Neural crest cell (in vitro differentiated cells): ENCODE measurements at regions not wholly inside any gene's neighbourhood (a gene's known extent, or its start where the extent isn't known, plus 50 kb on each side); places are given as distances from the start of the nearest gene placed in this dataset.

Experiments used
- DNase-seq: peaks from one replicate; pipeline ENCODE4 v3.0.0; 2021; ENCODE audit warnings: low read depth, mixed read lengths, low spot score
- H3K27ac Mint-ChIP-seq: one replicate; pipeline ENCODE4 v1.8.0; 2021; ENCODE audit warnings: mild to moderate bottlenecking, mixed read lengths; ENCODE audit not compliant: unreplicated experiment
- H3K27me3 Mint-ChIP-seq: 2 replicates; pipeline ENCODE4 v1.8.0; 2021; ENCODE audit warnings: low read depth, mild to moderate bottlenecking, mixed read lengths
- H3K36me3 Mint-ChIP-seq: 2 replicates; pipeline ENCODE4 v1.8.0; 2021; ENCODE audit warnings: low read depth, mild to moderate bottlenecking, mixed read lengths
- H3K4me1 Mint-ChIP-seq: 2 replicates; pipeline ENCODE4 v1.8.0; 2021; ENCODE audit warnings: mixed read lengths
- H3K4me3 Mint-ChIP-seq: one replicate; pipeline ENCODE4 v1.8.0; 2021; ENCODE audit warnings: mild to moderate bottlenecking, mixed read lengths
- H3K9me3 Mint-ChIP-seq: 2 replicates; pipeline ENCODE4 v1.8.0; 2021; ENCODE audit warnings: mixed read lengths
- CTCF ChIP-seq: fragments of 200-600 bp; sonication (generic); conservative IDR thresholded peaks from 2 replicates; pipeline ENCODE4 v1.5.0; 2021; ENCODE audit warnings: antibody characterized with exemption, mild to moderate bottlenecking

GRCh38 chr3:144237351-144237750 lies 265.7 kb downstream of the DIPK2A start:
- Mint-ChIP-seq H3K27ac (no peak overlapping the region), H3K9me3 (no peaks in the 10 kb centered on the region), H3K36me3 (no peaks in the 10 kb centered on the region), H3K4me1 (peaks cover 8% of the 10 kb centered on the region), H3K27me3 (no peaks in the 10 kb centered on the region), H3K4me3 (no peak overlapping the region)
- TF ChIP-seq CTCF: no peak
- no peak for DNase-seq

- Mint-ChIP-seq H3K27me3 (no peaks in the 10 kb centered on the region), H3K27ac (no peak overlapping the region), H3K9me3 (no peaks in the 10 kb centered on the region), H3K4me3 (no peak overlapping the region), H3K36me3 (no peaks in the 10 kb centered on the region), H3K4me1 (peaks cover 14% of the 10 kb centered on the region)
- DNase-seq: no peak
- no peak for TF ChIP-seq CTCF
These were observed 269.8 kb downstream of the DIPK2A start for GRCh38 chr3:144241404-144241803.

GRCh38 chr3:144242747-144243146 lies 271.1 kb downstream of the DIPK2A start:
- H3K9me3 Mint-ChIP-seq: no peaks in the 10 kb centered on the region
- H3K36me3 Mint-ChIP-seq: no peaks in the 10 kb centered on the region
- no peak for DNase-seq
- H3K4me1 Mint-ChIP-seq: peaks cover 14% of the 10 kb centered on the region
- TF ChIP-seq CTCF: no peak
- H3K27ac Mint-ChIP-seq: no peak overlapping the region
- H3K4me3 Mint-ChIP-seq: no peak overlapping the region
- H3K27me3 Mint-ChIP-seq: no peaks in the 10 kb centered on the region

GRCh38 chr3:144244662-144245061 lies 273.0 kb downstream of the DIPK2A start:
- no peak for TF ChIP-seq CTCF
- Mint-ChIP-seq H3K9me3 (no peaks in the 10 kb centered on the region), H3K4me1 (peaks cover 14% of the 10 kb centered on the region), H3K36me3 (no peaks in the 10 kb centered on the region), H3K27ac (no peak overlapping the region), H3K27me3 (no peaks in the 10 kb centered on the region), H3K4me3 (no peak overlapping the region)
- no peak for DNase-seq

- H3K4me1 Mint-ChIP-seq: no peaks in the 10 kb centered on the region
- no peak for TF ChIP-seq CTCF
- H3K36me3 Mint-ChIP-seq: no peaks in the 10 kb centered on the region
- DNase-seq: no peak
- no peaks in the 10 kb centered on the region for H3K9me3 Mint-ChIP-seq
- H3K27ac Mint-ChIP-seq: no peak overlapping the region
- no peaks in the 10 kb centered on the region for H3K27me3 Mint-ChIP-seq
- H3K4me3 Mint-ChIP-seq: no peak overlapping the region
These were observed 281.3 kb downstream of the DIPK2A start for GRCh38 chr3:144252896-144253295.

- H3K36me3 Mint-ChIP-seq: peaks cover 2% of the 10 kb centered on the region
- no peak for TF ChIP-seq CTCF
These were observed 285.8 kb downstream of the DIPK2A start for GRCh38 chr3:144257381-144257780.

More at GRCh38 chr3:144257381-144257780, 285.8 kb downstream of the DIPK2A start:
- Mint-ChIP-seq H3K9me3 (no peaks in the 10 kb centered on the region), H3K27ac (no peak overlapping the region), H3K4me3 (no peak overlapping the region), H3K27me3 (no peaks in the 10 kb centered on the region), H3K4me1 (no peaks in the 10 kb centered on the region)
- no peak for DNase-seq
